H1 (cell line): ENCODE measurements at regions not wholly inside any gene's neighbourhood (a gene's known extent, or its start where the extent isn't known, plus 50 kb on each side); places are given as distances from the start of the nearest gene placed in this dataset.

Experiments used
- CEBPB ChIP-seq: IDR thresholded peaks from 2 replicates; pipeline ENCODE4 v1.6.1; 2012; ENCODE audit warnings: low read depth, low read length
- EP300 ChIP-seq, 2 experiments: IDR thresholded peaks; 1 replicate in 1 of 2; 2 replicates in 1 of 2; pipeline ENCODE4 v1.6.1; 2011 to 2012; ENCODE audit warnings: low read depth in 2 of 2, low read length in 2 of 2, mild to moderate bottlenecking in 2 of 2, borderline replicate concordance in 1 of 2, inconsistent platforms in 1 of 2, moderate library complexity in 1 of 2
- NRF1 ChIP-seq: IDR thresholded peaks from 2 replicates; pipeline ENCODE4 v1.6.1; 2011; ENCODE audit warnings: mild to moderate bottlenecking, low read depth, low read length, improper control_type of control experiment
- POU5F1 ChIP-seq: IDR thresholded peaks from 2 replicates; pipeline ENCODE4 v1.6.1; 2011; ENCODE audit warnings: low read depth, mild to moderate bottlenecking, low read length, moderate library complexity
- RFX5 ChIP-seq: IDR thresholded peaks from 2 replicates; pipeline ENCODE4 v1.6.1; 2011; ENCODE audit warnings: low read depth, low read length, improper control_type of control experiment, borderline replicate concordance
- RNF2 ChIP-seq: fragments of 200-900, 300-1000 bp; sonication (generic); IDR thresholded peaks from 2 replicates; pipeline ENCODE4 v1.7.1; 2016; ENCODE audit warnings: borderline replicate concordance, low read depth, mild to moderate bottlenecking, antibody characterized with exemption, low read length; ENCODE audit not compliant: poor library complexity, severe bottlenecking; ENCODE audit errors: missing control alignments
- SUZ12 ChIP-seq: fragments of 200-600 bp; sonication (generic); IDR thresholded peaks from 2 replicates; pipeline ENCODE4 v1.6.1; 2012; ENCODE audit warnings: mild to moderate bottlenecking, inconsistent platforms, low read length, moderate library complexity, mixed read lengths
- TF ChIP-seq, protein P1 (sequence below), 3 experiments: IDR thresholded peaks; 1 replicate in 2 of 3; 2 replicates in 1 of 3; pipeline versions ENCODE4 v1.5.1 to v1.6.1; 2011; ENCODE audit warnings: low read length in 3 of 3, mild to moderate bottlenecking in 3 of 3, inconsistent platforms in 2 of 3, low read depth in 1 of 3, moderate library complexity in 1 of 3; ENCODE audit not compliant: insufficient read depth in 1 of 3; ENCODE audit errors: control extremely low read depth in 1 of 3

GRCh38 chrX:137234651-137235402 lies 201.0 kb upstream of the GPR101 start (continued):
- TF ChIP-seq RFX5 (no peak), EP300 (IDR thresholded peaks at IDR 0.05; ENCODE audit: borderline replicate concordance in 1 of 2, low read depth in 2 of 2, low read length in 2 of 2) (no peak), POU5F1 (no peak), SUZ12 (no peak), CEBPB (no peak), NRF1 (no peak), RNF2 (no peak)
- TF ChIP-seq, protein P1, sequence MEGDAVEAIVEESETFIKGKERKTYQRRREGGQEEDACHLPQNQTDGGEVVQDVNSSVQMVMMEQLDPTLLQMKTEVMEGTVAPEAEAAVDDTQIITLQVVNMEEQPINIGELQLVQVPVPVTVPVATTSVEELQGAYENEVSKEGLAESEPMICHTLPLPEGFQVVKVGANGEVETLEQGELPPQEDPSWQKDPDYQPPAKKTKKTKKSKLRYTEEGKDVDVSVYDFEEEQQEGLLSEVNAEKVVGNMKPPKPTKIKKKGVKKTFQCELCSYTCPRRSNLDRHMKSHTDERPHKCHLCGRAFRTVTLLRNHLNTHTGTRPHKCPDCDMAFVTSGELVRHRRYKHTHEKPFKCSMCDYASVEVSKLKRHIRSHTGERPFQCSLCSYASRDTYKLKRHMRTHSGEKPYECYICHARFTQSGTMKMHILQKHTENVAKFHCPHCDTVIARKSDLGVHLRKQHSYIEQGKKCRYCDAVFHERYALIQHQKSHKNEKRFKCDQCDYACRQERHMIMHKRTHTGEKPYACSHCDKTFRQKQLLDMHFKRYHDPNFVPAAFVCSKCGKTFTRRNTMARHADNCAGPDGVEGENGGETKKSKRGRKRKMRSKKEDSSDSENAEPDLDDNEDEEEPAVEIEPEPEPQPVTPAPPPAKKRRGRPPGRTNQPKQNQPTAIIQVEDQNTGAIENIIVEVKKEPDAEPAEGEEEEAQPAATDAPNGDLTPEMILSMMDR (IDR thresholded peaks at IDR 0.05; ENCODE audit: control extremely low read depth in 1 of 3, insufficient read depth in 1 of 3, low read depth in 1 of 3, low read length in 3 of 3), result no peak
